ENCODE measurements at regions not wholly inside any gene's neighbourhood (a gene's known extent, or its start where the extent isn't known, plus 50 kb on each side); places are given as distances from the start of the nearest gene placed in this dataset.
A peak's percentile ranks its signal among the peaks of the same experiment; 100 is the strongest.

DNA sequence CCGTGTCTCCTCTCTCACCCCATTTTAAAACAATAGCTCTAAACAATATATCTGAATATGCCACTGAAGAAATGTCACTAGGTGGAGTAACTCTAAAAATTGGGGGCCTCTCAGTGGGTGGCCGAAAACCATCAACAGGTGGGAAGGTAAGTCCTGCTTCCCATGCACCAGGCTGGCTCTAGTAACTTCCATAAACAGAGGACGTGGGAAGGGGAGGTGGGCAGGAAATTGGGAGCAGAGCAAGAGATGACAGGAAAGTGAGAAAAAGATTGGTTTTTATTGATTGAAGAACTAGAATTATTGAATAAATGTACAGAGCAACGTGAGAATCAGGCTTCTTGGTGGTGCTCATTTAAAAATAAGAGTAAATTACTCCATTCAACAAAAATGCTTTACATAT is 170.4 kb downstream of the SOCS6 start:
- TF ChIP-seq, protein P1, sequence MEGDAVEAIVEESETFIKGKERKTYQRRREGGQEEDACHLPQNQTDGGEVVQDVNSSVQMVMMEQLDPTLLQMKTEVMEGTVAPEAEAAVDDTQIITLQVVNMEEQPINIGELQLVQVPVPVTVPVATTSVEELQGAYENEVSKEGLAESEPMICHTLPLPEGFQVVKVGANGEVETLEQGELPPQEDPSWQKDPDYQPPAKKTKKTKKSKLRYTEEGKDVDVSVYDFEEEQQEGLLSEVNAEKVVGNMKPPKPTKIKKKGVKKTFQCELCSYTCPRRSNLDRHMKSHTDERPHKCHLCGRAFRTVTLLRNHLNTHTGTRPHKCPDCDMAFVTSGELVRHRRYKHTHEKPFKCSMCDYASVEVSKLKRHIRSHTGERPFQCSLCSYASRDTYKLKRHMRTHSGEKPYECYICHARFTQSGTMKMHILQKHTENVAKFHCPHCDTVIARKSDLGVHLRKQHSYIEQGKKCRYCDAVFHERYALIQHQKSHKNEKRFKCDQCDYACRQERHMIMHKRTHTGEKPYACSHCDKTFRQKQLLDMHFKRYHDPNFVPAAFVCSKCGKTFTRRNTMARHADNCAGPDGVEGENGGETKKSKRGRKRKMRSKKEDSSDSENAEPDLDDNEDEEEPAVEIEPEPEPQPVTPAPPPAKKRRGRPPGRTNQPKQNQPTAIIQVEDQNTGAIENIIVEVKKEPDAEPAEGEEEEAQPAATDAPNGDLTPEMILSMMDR (IDR thresholded peaks at IDR 0.05; ENCODE audit: low read depth, low read length, missing control alignments), result no peak
- DNase-seq (ENCODE audit: extremely low read depth, low read depth), result no peak
- no peak overlapping the region for H3K4me3 ChIP-seq (replicated peaks; ENCODE audit: low read depth, low read length)

DNA sequence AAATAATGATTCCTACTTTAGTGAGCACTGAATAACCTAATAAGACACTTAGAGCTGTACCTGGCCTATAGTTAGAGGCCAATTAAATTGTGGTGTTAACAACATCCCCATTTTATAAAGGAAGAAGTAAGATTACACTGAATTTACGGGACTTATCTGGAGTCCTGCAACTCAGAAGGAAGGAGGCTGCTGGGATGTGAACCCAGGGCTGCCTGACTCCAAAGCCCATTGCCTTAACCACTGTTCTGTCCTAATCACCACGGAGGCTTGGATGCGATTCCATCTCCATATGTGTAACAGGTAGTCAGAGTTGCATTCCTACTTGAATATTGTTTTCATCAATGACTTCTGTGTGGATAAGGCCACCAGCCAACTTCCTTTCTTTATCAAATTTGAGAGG is 168.9 kb downstream of the SOCS6 start:
- no peak overlapping the region for H3K4me3 ChIP-seq (replicated peaks; ENCODE audit: low read depth, low read length)
- no peak for DNase-seq (ENCODE audit: extremely low read depth, low read depth)
- TF ChIP-seq, protein P1 (IDR thresholded peaks at IDR 0.05; ENCODE audit: low read depth, low read length, missing control alignments), result no peak

DNA sequence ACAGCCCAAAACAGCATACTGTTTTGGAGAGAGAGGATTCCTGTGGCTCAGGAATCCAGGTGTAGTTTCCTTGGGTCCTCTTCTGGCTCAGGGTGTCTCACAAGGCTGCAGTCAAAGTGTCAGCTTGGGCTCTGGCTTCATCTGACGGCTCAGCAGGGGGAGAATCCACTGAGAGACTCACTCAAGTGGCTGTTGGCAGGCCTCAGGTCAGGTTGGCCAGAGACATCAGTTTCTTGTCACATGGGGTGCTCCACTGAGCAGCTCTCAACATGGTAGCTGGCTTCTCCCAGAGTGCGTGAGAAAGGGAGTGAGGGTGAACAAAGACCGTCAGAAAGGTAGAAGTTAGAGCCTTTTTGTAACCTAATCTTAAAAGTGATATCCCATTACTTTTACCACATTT is 168.4 kb downstream of the SOCS6 start:
- TF ChIP-seq, protein P1 (IDR thresholded peaks at IDR 0.05; ENCODE audit: low read depth, low read length, missing control alignments), result no peak
- no peak for DNase-seq (ENCODE audit: extremely low read depth, low read depth)
- H3K4me3 ChIP-seq (replicated peaks; ENCODE audit: low read depth, low read length), result no peak overlapping the region

DNA sequence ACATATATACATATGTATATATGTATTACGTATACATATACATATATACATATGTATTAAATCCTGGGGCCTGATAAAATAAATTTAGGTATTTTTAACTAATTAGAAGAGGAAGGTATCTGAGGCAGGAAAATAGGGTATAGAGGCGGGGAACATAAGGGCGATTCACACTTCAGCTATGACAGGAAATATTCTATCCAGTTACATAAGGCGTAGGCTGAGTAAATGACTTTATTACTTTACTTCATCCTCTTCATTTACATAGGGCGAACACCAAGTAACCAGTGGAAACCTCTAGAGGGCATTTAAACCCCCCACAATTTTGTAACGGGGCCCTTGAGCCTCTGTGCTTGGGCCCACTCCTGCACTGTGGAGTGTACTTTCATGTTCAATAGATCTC is 167.5 kb downstream of the SOCS6 start:
- no peak overlapping the region for H3K4me3 ChIP-seq (replicated peaks; ENCODE audit: low read depth, low read length)
- TF ChIP-seq, protein P1 (IDR thresholded peaks at IDR 0.05; ENCODE audit: low read depth, low read length, missing control alignments), result no peak
- no peak for DNase-seq (ENCODE audit: extremely low read depth, low read depth)

DNA sequence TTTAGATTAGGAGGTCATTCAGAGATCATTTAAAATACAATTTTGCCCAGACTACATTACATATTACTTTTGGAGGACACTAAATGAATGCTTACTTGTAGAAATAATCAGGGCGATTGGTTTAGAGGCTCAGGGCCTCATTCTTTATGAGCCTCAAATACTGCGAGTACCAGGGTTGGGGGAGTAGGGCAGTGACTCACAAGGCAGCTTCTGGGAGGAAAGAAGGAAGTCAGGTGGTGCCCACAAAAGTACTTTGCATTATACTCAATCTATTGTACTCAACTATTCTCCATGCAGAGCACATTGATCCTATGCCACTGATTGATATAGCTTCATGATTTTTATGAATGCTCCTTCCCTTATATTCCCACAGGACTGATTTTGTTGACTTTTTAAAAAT is 166.9 kb downstream of the SOCS6 start:
- H3K4me3 ChIP-seq (replicated peaks; ENCODE audit: low read depth, low read length), result no peak overlapping the region
- DNase-seq (ENCODE audit: extremely low read depth, low read depth), result no peak
- TF ChIP-seq, protein P1 (IDR thresholded peaks at IDR 0.05; ENCODE audit: low read depth, low read length, missing control alignments), result no peak

DNA sequence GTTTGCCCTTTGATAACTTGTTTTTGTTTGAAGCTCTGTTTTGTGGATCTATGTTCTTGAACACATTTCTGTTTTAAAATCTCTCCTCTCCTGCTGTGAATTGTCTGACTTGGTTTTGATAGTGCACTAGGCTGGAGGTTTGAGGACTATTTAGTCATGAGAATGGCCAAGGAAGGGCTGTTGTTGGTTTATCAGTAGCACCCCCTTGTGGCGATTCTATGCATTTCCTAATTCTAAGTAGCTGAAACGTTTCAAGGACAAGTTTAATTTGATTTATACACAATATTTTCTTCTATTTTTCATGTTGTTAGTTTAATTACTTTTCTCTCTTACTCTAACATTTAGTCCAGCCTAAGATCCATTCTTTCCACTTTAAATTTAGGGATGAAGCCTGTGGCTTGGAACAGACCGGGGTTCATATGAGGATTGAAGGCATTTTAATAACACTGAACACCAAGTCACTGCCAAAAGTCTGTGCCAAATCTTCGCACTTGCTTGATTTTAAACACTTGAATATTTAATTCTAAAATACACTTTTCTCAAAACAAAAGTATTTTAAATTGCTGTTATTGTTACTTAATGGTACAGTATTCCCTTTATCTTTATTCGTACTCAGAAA is 166.0 kb downstream of the SOCS6 start:
- DNase-seq (ENCODE audit: extremely low read depth, low read depth), result peak; percentile 46
- TF ChIP-seq, protein P1 (IDR thresholded peaks at IDR 0.05; ENCODE audit: low read depth, low read length, missing control alignments), result peak; percentile 77
- no peak overlapping the region for H3K4me3 ChIP-seq (replicated peaks; ENCODE audit: low read depth, low read length)
